Immature natural killer cell (primary cell): ENCODE measurements at regions not wholly inside any gene's neighbourhood (a gene's known extent, or its start where the extent isn't known, plus 50 kb on each side); places are given as distances from the start of the nearest gene placed in this dataset.

Source experiments
- DNase-seq, 3 donors: peaks; one replicate each; pipeline ENCODE4 v3.0.0; 2022; ENCODE audit warnings: mixed read lengths in 1 of 3
- H3K27ac Mint-ChIP-seq, 6 donors: one replicate each; pipeline ENCODE4 v1.8.0; 2020; ENCODE audit warnings: mixed read lengths in 6 of 6, mild to moderate bottlenecking in 5 of 6, inconsistent platforms in 4 of 6, moderate library complexity in 3 of 6
- H3K27me3 Mint-ChIP-seq, 3 donors: one replicate each; pipeline ENCODE4 v1.8.0; 2020 to 2021; ENCODE audit warnings: low read depth in 3 of 3, mild to moderate bottlenecking in 3 of 3, mixed read lengths in 3 of 3, moderate library complexity in 3 of 3, inconsistent platforms in 1 of 3
- H3K36me3 Mint-ChIP-seq, 3 donors: one replicate each; pipeline ENCODE4 v1.8.0; 2020; ENCODE audit warnings: mixed read lengths in 3 of 3, inconsistent platforms in 2 of 3, mild to moderate bottlenecking in 2 of 3
- H3K4me1 Mint-ChIP-seq, 2 donors: one replicate each; pipeline ENCODE4 v1.8.0; 2020; ENCODE audit warnings: inconsistent platforms in 2 of 2, mild to moderate bottlenecking in 2 of 2, mixed read lengths in 2 of 2, moderate library complexity in 1 of 2
- H3K4me3 Mint-ChIP-seq, 5 donors: one replicate each; pipeline ENCODE4 v1.8.0; 2020; ENCODE audit warnings: mild to moderate bottlenecking in 5 of 5, mixed read lengths in 5 of 5, inconsistent platforms in 3 of 5, moderate library complexity in 3 of 5
- H3K9me3 Mint-ChIP-seq, 6 donors: one replicate each; pipeline ENCODE4 v1.8.0; 2020; ENCODE audit warnings: mild to moderate bottlenecking in 6 of 6, mixed read lengths in 6 of 6, inconsistent platforms in 4 of 6, moderate library complexity in 3 of 6

DNA sequence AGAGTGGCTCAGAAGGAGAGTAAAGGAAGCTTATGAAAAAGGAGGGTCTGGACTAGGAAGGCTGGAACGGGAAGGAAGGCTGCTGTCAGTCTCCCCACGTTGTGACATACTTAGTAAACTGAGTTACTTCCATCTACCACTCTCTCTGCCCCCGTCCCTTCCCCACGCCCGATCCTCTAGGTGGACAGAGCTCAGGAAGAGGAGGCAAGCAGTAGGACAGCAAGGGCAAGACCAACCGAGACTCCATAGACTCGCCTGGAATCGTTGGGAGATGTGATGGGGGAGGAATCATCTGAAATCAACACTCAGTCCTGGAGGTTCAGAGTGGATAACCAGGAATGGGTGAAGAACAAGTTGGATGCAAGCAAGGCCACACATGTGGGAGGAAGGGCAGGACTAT is 240.7 kb downstream of the BUD13 start:
- H3K4me1 Mint-ChIP-seq = no peaks in the 10 kb centered on the region
- no peaks in the 10 kb centered on the region for H3K36me3 Mint-ChIP-seq
- H3K9me3 Mint-ChIP-seq = peaks cover 0 to 7% (median under 1%) of the 10 kb centered on the region in 6 donors
- no peak overlapping the region for H3K4me3 Mint-ChIP-seq
- no peak overlapping the region for H3K27ac Mint-ChIP-seq
- peaks cover 5 to 36% (median 8%) of the 10 kb centered on the region in 3 donors for H3K27me3 Mint-ChIP-seq
- no peak for DNase-seq

DNA sequence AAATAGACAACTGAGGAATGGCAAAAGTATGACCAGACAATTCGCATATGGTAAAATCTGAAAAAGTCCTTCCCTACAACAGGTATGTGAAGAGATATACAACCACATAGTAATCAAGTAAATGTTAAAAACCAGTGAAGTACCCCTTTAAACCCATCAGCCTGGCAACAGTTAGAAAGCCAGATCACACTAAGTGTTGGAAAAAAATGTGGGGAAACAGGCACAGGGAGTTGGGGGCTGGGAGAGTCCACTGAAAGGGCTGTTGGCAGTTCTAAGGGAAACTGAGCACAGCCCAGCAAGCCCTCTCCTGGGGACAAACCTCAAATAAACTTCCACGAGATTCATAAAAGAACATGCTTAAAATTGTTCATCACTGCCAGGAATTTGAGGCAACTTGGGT is 242.1 kb downstream of the BUD13 start:
- H3K4me3 Mint-ChIP-seq = no peak overlapping the region
- H3K9me3 Mint-ChIP-seq = peaks cover 0 to 8% (median under 1%) of the 10 kb centered on the region in 6 donors
- DNase-seq = no peak
- H3K4me1 Mint-ChIP-seq = no peaks in the 10 kb centered on the region
- H3K27me3 Mint-ChIP-seq = peaks cover 5 to 36% (median 5%) of the 10 kb centered on the region in 3 donors
- no peak overlapping the region for H3K27ac Mint-ChIP-seq
- H3K36me3 Mint-ChIP-seq = no peaks in the 10 kb centered on the region

DNA sequence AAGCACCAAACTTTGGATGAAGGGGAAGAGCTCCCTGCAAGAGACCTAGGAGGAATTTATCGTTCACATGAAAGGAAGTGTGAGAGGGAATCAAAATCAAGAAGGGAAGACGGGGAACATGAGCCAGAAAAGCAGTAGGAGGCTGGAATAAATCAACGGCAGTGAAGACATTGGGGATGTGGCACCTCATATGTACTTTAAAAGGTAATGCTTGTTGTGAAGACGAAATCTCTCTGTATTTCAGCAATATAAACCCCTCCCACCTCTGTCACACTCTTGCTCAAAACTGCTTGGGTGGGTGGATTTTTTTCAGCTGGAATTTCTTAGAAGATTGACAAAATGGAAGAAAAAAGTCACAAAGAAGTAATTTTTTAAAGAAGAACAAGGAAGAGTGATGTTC is 243.5 kb downstream of the BUD13 start:
- peaks cover 5 to 28% (median 7%) of the 10 kb centered on the region in 3 donors for H3K27me3 Mint-ChIP-seq
- H3K4me3 Mint-ChIP-seq = no peak overlapping the region
- no peak for DNase-seq
- H3K9me3 Mint-ChIP-seq = peaks cover 0 to 9% (median under 1%) of the 10 kb centered on the region in 6 donors
- no peaks in the 10 kb centered on the region for H3K4me1 Mint-ChIP-seq
- no peaks in the 10 kb centered on the region for H3K36me3 Mint-ChIP-seq
- H3K27ac Mint-ChIP-seq = no peak overlapping the region

DNA sequence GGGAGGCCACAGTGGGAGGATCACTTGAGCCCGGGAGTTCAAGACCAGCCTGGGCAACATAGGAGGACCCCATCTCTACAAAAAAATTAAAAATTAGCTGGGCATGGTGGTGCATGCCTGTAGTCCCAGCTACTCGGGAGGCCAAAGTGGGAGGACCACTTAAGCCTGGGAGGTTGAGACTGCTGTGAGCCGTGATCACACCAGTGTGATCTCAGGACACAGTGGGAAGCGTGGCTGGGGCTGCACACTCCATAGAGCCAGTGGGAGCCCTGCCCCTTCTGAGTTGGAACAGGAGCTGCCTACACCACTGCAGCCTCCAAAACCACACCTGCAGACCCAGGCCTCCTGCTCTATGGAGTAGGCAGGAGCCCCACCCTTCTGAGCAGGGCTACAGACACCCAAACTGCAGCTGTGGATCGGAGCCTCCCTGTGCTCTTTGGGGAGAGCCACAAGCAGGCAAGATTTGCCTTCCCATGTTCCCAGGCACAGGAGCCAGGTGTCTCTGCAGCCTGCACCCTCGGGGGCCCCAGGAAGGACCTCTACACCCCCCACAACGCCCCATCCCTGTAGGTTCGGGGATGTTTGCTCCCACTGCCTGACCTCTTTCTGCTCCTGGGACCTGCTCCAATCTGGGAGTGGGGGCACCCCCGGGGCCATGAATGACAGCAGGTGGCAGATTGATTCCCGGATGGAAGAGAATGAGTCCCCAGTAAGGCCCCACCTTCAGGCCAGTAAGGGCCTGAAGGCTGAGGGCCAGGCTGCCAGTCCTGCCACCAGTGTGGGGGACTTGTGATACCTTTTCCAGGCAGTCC is 245.4 kb downstream of the BUD13 start:
- H3K27me3 Mint-ChIP-seq = peaks cover 3 to 26% (median 6%) of the 10 kb centered on the region in 3 donors
- H3K4me3 Mint-ChIP-seq = no peak overlapping the region
- no peaks in the 10 kb centered on the region for H3K4me1 Mint-ChIP-seq
- H3K36me3 Mint-ChIP-seq = no peaks in the 10 kb centered on the region
- H3K27ac Mint-ChIP-seq = no peak overlapping the region
- H3K9me3 Mint-ChIP-seq = peaks cover 0 to 9% (median under 1%) of the 10 kb centered on the region in 6 donors
- DNase-seq = no peak

DNA sequence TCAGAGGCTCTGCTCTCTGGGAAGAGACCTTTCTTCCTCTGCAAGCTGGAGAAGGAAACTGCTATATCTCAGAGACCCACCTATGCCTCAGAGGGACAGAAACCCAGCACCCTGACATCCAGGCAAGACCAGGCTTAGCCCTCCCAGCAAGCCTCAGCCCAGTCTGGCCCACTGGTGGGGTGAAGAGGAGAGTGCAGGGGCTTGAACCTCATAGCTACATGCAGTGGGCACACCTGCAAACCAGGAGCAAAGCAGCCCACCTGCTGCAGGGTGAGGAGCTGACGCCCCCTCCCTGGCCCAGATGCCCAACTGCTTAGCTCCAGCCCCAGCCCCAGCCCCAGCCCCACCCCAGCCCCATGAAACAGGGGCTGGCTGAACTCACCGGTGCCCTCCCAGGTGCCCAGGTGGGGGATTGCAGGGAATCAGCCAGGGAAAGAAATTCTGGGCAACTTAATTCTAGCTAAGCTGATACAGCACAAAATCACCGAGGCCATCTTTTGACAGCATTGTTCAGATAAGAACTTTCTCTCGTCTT is 246.8 kb downstream of the BUD13 start:
- Mint-ChIP-seq H3K36me3 (no peaks in the 10 kb centered on the region), H3K4me3 (no peak overlapping the region), H3K27me3 (peaks cover 3 to 14% (median 8%) of the 10 kb centered on the region in 3 donors), H3K4me1 (no peaks in the 10 kb centered on the region), H3K9me3 (peaks cover 0 to 9% (median under 1%) of the 10 kb centered on the region in 6 donors), H3K27ac (no peak overlapping the region)
- no peak for DNase-seq

DNA sequence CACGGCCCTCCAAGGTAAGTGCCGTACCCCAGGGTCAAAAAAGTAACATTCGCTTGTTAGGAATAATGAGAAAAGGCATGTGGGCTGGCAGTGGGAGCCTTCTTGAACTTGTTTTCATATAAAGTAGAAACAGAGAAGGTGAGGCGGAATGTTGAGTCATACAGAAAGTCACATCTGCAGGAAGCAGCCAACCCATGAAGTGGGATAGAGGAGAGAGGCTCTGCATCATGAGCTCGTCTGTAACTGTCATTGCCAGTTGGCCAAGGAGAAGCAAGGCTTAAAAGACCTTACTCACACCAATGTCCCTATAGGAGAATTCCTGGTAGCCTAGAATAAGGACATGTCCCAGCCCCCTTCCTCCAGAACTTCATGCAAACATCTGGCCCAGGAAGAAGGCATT is 253.3 kb downstream of the BUD13 start:
- Mint-ChIP-seq H3K36me3 (no peaks in the 10 kb centered on the region), H3K9me3 (no peaks in the 10 kb centered on the region), H3K4me3 (no peak overlapping the region), H3K27me3 (peaks cover 4 to 8% (median 5%) of the 10 kb centered on the region in 3 donors), H3K27ac (no peak overlapping the region), H3K4me1 (no peaks in the 10 kb centered on the region)
- no peak for DNase-seq

DNA sequence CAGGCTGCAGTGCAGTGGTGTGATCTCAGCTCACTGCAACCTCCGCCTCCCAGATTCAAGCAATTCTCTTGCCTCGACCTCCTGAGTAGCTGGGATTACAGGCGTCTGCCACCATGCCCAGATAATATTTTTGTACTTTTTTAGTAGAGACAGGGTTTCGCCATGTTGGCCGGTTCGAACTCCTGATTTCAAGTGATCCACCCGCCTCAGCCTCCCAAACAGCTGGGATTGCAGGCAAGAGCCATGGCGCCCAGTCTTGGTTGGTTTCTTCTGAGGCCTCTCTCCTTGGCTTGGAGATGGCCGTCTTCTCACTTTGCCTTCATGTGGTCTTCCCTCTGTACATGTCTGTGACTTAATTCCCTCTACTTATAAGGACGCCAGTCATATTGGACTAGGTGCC is 254.6 kb downstream of the BUD13 start:
- no peaks in the 10 kb centered on the region for H3K9me3 Mint-ChIP-seq
- no peaks in the 10 kb centered on the region for H3K36me3 Mint-ChIP-seq
- H3K4me1 Mint-ChIP-seq = no peaks in the 10 kb centered on the region
- DNase-seq = no peak
- H3K4me3 Mint-ChIP-seq = no peak overlapping the region
- peaks cover 5 to 9% (median 7%) of the 10 kb centered on the region in 3 donors for H3K27me3 Mint-ChIP-seq
- H3K27ac Mint-ChIP-seq = no peak overlapping the region

DNA sequence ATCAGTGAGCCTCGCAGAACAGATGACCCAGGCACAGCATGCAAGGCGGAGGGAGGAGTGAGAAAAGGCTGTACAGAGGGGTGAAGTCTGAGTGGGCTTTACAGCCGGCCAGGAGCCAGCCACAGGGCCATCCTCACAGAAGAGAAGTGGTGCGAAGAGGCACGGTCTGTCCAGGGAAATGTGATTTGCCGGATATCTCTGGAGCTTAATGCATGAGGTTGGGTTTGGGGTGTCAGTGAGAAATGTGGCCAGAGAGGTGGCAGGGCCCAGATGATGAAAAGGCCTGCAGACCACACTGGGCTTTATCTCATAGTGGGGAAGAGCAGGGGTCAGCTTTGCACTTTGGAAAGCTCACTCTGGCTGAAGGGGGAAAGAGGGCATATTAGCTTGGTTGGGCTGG is 255.2 kb downstream of the BUD13 start:
- Mint-ChIP-seq H3K27me3 (peaks cover 5 to 9% (median 6%) of the 10 kb centered on the region in 3 donors), H3K4me3 (no peak overlapping the region), H3K9me3 (no peaks in the 10 kb centered on the region), H3K4me1 (no peaks in the 10 kb centered on the region), H3K27ac (no peak overlapping the region), H3K36me3 (no peaks in the 10 kb centered on the region)
- no peak for DNase-seq

DNA sequence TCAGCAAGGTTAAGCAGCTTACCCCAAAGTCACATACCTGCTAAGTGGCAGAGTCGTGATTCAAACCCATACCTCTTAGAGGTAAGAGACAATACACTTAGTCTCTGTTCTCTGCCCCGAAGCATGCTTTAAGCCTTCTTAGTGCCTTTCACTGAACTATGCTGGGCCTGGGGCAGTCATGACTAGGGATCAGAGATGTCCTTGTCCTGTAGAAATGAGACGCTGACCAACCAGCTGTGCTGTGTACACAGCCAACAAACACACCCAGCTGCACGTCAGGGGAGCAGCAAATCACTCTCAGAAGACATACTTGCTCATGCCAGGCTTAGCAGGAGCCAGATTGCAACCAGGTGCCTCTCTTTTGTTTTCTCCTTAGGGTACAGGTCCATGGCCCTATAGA is 255.7 kb downstream of the BUD13 start:
- DNase-seq = no peak
- no peaks in the 10 kb centered on the region for H3K9me3 Mint-ChIP-seq
- H3K27ac Mint-ChIP-seq = no peak overlapping the region
- no peak overlapping the region for H3K4me3 Mint-ChIP-seq
- no peaks in the 10 kb centered on the region for H3K36me3 Mint-ChIP-seq
- no peaks in the 10 kb centered on the region for H3K4me1 Mint-ChIP-seq
- H3K27me3 Mint-ChIP-seq = peaks cover 5 to 6% (median 5%) of the 10 kb centered on the region in 3 donors

DNA sequence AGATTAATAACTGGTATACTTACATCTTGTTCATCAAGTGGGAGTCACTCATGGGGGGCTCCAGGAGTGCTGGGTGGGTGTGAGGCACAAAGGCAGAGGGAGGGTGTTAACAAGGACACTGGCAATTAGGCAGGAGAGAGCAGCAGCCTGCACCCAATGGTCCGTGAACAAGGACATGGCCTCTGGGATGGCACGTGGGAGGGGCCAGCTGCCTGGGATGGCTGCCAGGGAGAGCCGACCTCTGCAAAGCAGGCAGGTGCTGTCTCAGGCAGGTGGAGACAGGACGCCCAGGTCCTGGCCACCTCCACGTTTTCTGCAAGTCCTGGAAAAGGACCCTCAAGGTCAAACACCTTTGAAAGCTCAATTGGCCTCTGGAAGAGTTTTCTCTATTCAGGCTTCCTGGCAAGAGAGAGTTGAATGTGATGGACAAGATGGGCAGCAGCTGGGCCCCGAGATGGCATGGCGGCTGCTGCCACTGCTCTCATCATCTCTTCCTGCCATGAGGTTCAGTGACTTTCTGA is 257.1 kb downstream of the BUD13 start:
- no peaks in the 10 kb centered on the region for H3K36me3 Mint-ChIP-seq
- H3K4me3 Mint-ChIP-seq = no peak overlapping the region
- no peaks in the 10 kb centered on the region for H3K4me1 Mint-ChIP-seq
- no peaks in the 10 kb centered on the region for H3K9me3 Mint-ChIP-seq
- H3K27me3 Mint-ChIP-seq = peaks cover 3 to 6% (median 5%) of the 10 kb centered on the region in 3 donors
- DNase-seq = no peak
- no peak overlapping the region for H3K27ac Mint-ChIP-seq

DNA sequence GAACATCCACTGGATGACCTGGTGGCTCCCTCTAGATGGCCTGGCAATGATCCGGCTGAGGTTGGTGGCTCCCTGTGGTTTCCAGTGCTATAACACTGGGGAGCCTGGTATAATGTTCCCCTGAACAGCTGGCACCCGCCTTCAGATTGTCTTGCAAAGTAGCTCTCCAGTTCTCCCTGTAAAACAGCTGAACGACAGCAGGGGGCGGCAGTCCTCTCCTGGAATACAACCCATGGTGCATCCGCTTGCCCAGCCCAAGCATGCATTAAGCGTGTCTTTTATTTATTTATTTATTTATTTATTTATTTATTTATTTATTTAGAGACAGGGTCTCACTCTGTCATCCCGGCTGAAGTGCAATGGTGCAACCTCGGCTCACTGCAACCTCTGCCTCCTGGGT is 258.9 kb downstream of the BUD13 start:
- DNase-seq = no peak
- Mint-ChIP-seq H3K4me1 (no peaks in the 10 kb centered on the region), H3K27ac (no peak overlapping the region), H3K36me3 (no peaks in the 10 kb centered on the region), H3K4me3 (no peak overlapping the region), H3K9me3 (no peaks in the 10 kb centered on the region), H3K27me3 (peaks cover 3 to 7% (median 5%) of the 10 kb centered on the region in 3 donors)

DNA sequence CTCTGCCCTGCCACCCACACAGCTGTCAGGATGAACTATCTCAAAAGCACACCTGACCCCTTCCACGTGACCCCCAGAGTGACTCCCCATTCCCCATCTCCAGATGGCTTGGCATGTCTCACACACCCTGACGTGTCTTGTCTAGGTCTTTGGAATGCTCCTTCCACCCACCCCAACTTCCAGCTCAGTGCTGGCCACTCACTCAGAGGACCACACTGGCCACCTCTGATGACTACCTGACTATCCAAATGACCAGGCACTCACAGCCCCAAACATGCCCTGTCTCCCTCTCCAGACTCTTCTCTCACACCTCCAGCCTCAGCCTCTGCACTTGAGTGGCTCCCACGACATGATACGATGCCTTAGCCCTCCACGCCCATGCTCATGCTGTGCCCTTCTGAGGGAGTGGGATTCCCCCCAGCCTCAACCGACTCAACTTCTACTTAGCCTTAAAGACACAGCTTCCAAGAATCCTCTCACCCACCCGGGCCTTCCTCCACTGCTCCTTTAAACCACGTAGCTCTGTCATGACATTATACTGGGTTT is 259.4 kb downstream of the BUD13 start:
- DNase-seq = no peak
- Mint-ChIP-seq H3K27ac (no peak overlapping the region), H3K4me1 (no peaks in the 10 kb centered on the region), H3K27me3 (peaks cover 6 to 9% (median 7%) of the 10 kb centered on the region in 3 donors), H3K4me3 (no peak overlapping the region), H3K36me3 (no peaks in the 10 kb centered on the region), H3K9me3 (no peaks in the 10 kb centered on the region)

DNA sequence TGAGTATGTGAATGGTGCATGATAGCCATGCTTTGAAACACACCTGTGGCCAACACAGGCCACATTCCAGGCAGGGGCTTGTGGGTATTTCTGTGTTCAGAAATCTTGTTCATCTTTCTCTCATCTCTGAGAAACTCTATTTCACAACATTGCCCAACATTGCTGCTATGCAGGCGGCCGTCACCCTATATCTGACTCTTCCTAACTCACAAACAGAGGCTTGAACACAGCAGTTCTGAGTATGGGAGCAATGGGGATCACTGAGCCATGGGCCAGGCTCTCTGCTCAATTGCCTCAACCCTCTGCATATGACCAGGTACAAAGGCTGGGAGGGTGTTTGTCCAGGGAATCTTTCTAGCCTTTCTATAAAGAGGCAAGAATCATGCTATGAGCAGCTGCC is 259.9 kb downstream of the BUD13 start:
- peaks cover 6 to 10% (median 7%) of the 10 kb centered on the region in 3 donors for H3K27me3 Mint-ChIP-seq
- no peak overlapping the region for H3K4me3 Mint-ChIP-seq
- H3K9me3 Mint-ChIP-seq = no peaks in the 10 kb centered on the region
- no peaks in the 10 kb centered on the region for H3K4me1 Mint-ChIP-seq
- no peak overlapping the region for H3K27ac Mint-ChIP-seq
- H3K36me3 Mint-ChIP-seq = no peaks in the 10 kb centered on the region
- DNase-seq = no peak

DNA sequence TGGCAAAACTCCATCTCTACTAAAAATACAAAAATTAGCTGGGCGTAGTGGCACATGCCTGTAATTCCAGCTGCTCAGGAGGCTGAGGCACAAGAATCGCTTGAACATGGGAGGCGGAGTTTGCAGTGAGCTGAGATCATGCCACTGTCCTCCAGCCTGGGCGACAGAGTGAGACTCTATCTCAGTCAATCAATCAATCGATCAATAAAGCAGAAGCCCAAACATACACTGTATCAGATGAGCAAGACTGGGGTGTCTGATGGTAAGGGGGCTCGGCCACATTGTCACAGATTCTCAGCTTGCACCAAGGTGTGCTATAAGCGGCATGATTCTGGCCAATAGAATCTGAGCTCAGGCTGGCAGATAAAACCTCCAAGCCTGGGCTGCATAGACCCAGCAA is 261.1 kb downstream of the BUD13 start:
- H3K4me1 Mint-ChIP-seq = no peaks in the 10 kb centered on the region

More for the DNA sequence above, 261.1 kb downstream of the BUD13 start:
- Mint-ChIP-seq H3K36me3 (no peaks in the 10 kb centered on the region), H3K27me3 (peaks cover 4 to 11% (median 7%) of the 10 kb centered on the region in 3 donors), H3K4me3 (no peak overlapping the region), H3K9me3 (peaks cover 0 to 2% (median 0%) of the 10 kb centered on the region in 6 donors), H3K27ac (no peak overlapping the region)
- DNase-seq = no peak
